Esophagus (tissue), 2 donors: ENCODE measurements at regions not wholly inside any gene's neighbourhood (a gene's known extent, or its start where the extent isn't known, plus 50 kb on each side); places are given as distances from the start of the nearest gene placed in this dataset.

Source experiments
- H3K27ac ChIP-seq, 2 donors: one replicate each; pipeline ENCODE4 v1.5.1; 2013; ENCODE audit warnings: low read depth in 2 of 2, mild to moderate bottlenecking in 2 of 2, inconsistent platforms in 1 of 2, low read length in 1 of 2, moderate library complexity in 1 of 2
- H3K27me3 ChIP-seq, 2 donors: one replicate each; pipeline ENCODE4 v1.6.1; 2013; ENCODE audit warnings: low read length in 2 of 2, control low read depth in 1 of 2, mild to moderate bottlenecking in 1 of 2; ENCODE audit not compliant: insufficient read depth in 2 of 2, control insufficient read depth in 1 of 2
- H3K36me3 ChIP-seq, 2 donors: one replicate each; pipeline ENCODE4 v1.6.1; 2013; ENCODE audit warnings: low read length in 1 of 2; ENCODE audit not compliant: control insufficient read depth in 2 of 2, insufficient read depth in 2 of 2
- H3K4me1 ChIP-seq, 2 donors: one replicate each; pipeline ENCODE4 v1.6.1; 2013; ENCODE audit warnings: low read length in 1 of 2; ENCODE audit not compliant: control insufficient read depth in 2 of 2, insufficient read depth in 2 of 2
- H3K4me3 ChIP-seq, 2 donors: one replicate each; pipeline ENCODE4 v1.5.1; 2013; ENCODE audit warnings: low read length in 2 of 2, mild to moderate bottlenecking in 2 of 2, low read depth in 1 of 2, moderate library complexity in 1 of 2
- H3K9me3 ChIP-seq, 2 donors: one replicate each; pipeline ENCODE4 v1.6.1; 2013; ENCODE audit warnings: mild to moderate bottlenecking in 2 of 2, low read depth in 1 of 2, low read length in 1 of 2, moderate library complexity in 1 of 2; ENCODE audit not compliant: control insufficient read depth in 2 of 2, insufficient read depth in 1 of 2
- WGBS, 2 donors: extraction: QIAGEN DNeasy Blood & Tissue Kit; methylation state at CpG; one replicate each; pipeline ENCODE4 v1.1.7; 2013; 5-methylcytosine and 5-hydroxymethylcytosine counted together
- donor health status: healthy with polysubstance abuse.
- donor health status: Bipolar disorder and iron deficiency.

GRCh38 chr13:38498271-38498670, 148.6 kb downstream of the UFM1 start:
- Histone ChIP-seq H3K4me1 (no peaks in the 10 kb centered on the region), H3K36me3 (no peaks in the 10 kb centered on the region), H3K4me3 (no peak overlapping the region), H3K27ac (no peak overlapping the region), H3K27me3 (no peaks in the 10 kb centered on the region), H3K9me3 (no peaks in the 10 kb centered on the region)
- 90 to 100% methylated on average over 5 of the region's 5 CpGs for WGBS, 2 donors

- no peaks in the 10 kb centered on the region for H3K4me1 ChIP-seq
- H3K27ac ChIP-seq: no peak overlapping the region
- no peaks in the 10 kb centered on the region for H3K36me3 ChIP-seq
- no peak overlapping the region for H3K4me3 ChIP-seq
- H3K27me3 ChIP-seq: no peaks in the 10 kb centered on the region
- WGBS, 2 donors: 55 to 68% methylated on average over 1 of the region's 1 CpG
- H3K9me3 ChIP-seq: no peaks in the 10 kb centered on the region
Observed at GRCh38 chr13:38514575-38514974, 164.9 kb downstream of the UFM1 start.

GRCh38 chr13:38518328-38518727, 168.5 kb upstream of the FREM2 start:
- no peaks in the 10 kb centered on the region for H3K27me3 ChIP-seq
- no peaks in the 10 kb centered on the region for H3K9me3 ChIP-seq
- WGBS, 2 donors: 78 to 79% methylated on average over 4 of the region's 4 CpGs
- H3K36me3 ChIP-seq: no peaks in the 10 kb centered on the region
- H3K4me3 ChIP-seq: no peak overlapping the region
- no peaks in the 10 kb centered on the region for H3K4me1 ChIP-seq
- no peak overlapping the region for H3K27ac ChIP-seq

- no peaks in the 10 kb centered on the region for H3K36me3 ChIP-seq
Observed at GRCh38 chr13:38519229-38519911, 167.5 kb upstream of the FREM2 start.

GRCh38 chr13:38520041-38520440, 166.8 kb upstream of the FREM2 start:
- Histone ChIP-seq H3K27ac (no peak overlapping the region), H3K36me3 (no peaks in the 10 kb centered on the region), H3K9me3 (no peaks in the 10 kb centered on the region), H3K4me3 (no peak overlapping the region), H3K4me1 (no peaks in the 10 kb centered on the region), H3K27me3 (no peaks in the 10 kb centered on the region)
- 74 to 76% methylated on average over 5 of the region's 5 CpGs for WGBS, 2 donors

More at GRCh38 chr13:38519229-38519911, 167.5 kb upstream of the FREM2 start:
- Histone ChIP-seq H3K4me3 (no peak overlapping the region), H3K9me3 (no peaks in the 10 kb centered on the region), H3K27me3 (no peaks in the 10 kb centered on the region), H3K4me1 (no peaks in the 10 kb centered on the region), H3K27ac (no peak overlapping the region)
- 75 to 80% methylated on average over 6 of the region's 6 CpGs for WGBS, 2 donors

GRCh38 chr13:38527140-38527539, 159.7 kb upstream of the FREM2 start:
- no peaks in the 10 kb centered on the region for H3K9me3 ChIP-seq
- WGBS, 2 donors: 80 to 81% methylated on average over 5 of the region's 5 CpGs
- H3K27me3 ChIP-seq: no peaks in the 10 kb centered on the region
- no peaks in the 10 kb centered on the region for H3K4me1 ChIP-seq
- no peaks in the 10 kb centered on the region for H3K36me3 ChIP-seq
- H3K27ac ChIP-seq: no peak overlapping the region
- H3K4me3 ChIP-seq: no peak overlapping the region

- H3K9me3 ChIP-seq: no peaks in the 10 kb centered on the region
- no peaks in the 10 kb centered on the region for H3K4me1 ChIP-seq
- H3K27ac ChIP-seq: no peak overlapping the region
- H3K36me3 ChIP-seq: no peaks in the 10 kb centered on the region
- no peak overlapping the region for H3K4me3 ChIP-seq
- no peaks in the 10 kb centered on the region for H3K27me3 ChIP-seq
- WGBS, 2 donors: 46 to 67% methylated on average over 2 of the region's 2 CpGs
Observed at GRCh38 chr13:38528986-38529385, 157.9 kb upstream of the FREM2 start.

GRCh38 chr13:38530492-38530891, 156.4 kb upstream of the FREM2 start:
- no peaks in the 10 kb centered on the region for H3K9me3 ChIP-seq
- H3K36me3 ChIP-seq: no peaks in the 10 kb centered on the region
- H3K4me3 ChIP-seq: no peak overlapping the region
- H3K27ac ChIP-seq: no peak overlapping the region
- H3K4me1 ChIP-seq: no peaks in the 10 kb centered on the region
- no peaks in the 10 kb centered on the region for H3K27me3 ChIP-seq
- WGBS, 2 donors: 40 to 45% methylated on average over 3 of the region's 3 CpGs

- Histone ChIP-seq H3K36me3 (no peaks in the 10 kb centered on the region), H3K27ac (no peak overlapping the region), H3K27me3 (no peaks in the 10 kb centered on the region), H3K4me1 (no peaks in the 10 kb centered on the region), H3K9me3 (no peaks in the 10 kb centered on the region), H3K4me3 (no peak overlapping the region)
- 65 to 71% methylated on average over 7 of the region's 7 CpGs for WGBS, 2 donors
Observed at GRCh38 chr13:38535261-38535660, 151.6 kb upstream of the FREM2 start.

- Histone ChIP-seq H3K36me3 (no peaks in the 10 kb centered on the region), H3K4me1 (no peaks in the 10 kb centered on the region), H3K9me3 (no peaks in the 10 kb centered on the region), H3K27ac (no peak overlapping the region), H3K27me3 (no peaks in the 10 kb centered on the region), H3K4me3 (no peak overlapping the region)
- WGBS, 2 donors: 43 to 58% methylated on average over 3 of the region's 3 CpGs
Observed at GRCh38 chr13:38537051-38537450, 149.8 kb upstream of the FREM2 start.
